GM19238 (cell line): ENCODE measurements at regions not wholly inside any gene's neighbourhood (a gene's known extent, or its start where the extent isn't known, plus 50 kb on each side); places are given as distances from the start of the nearest gene placed in this dataset.
A peak's percentile ranks its signal among the peaks of the same experiment; 100 is the strongest.

Source experiments
- DNase-seq: peaks from one replicate; pipeline ENCODE4 v3.0.0; 2011; ENCODE audit warnings: low spot score; ENCODE audit not compliant: insufficient read length

DNA sequence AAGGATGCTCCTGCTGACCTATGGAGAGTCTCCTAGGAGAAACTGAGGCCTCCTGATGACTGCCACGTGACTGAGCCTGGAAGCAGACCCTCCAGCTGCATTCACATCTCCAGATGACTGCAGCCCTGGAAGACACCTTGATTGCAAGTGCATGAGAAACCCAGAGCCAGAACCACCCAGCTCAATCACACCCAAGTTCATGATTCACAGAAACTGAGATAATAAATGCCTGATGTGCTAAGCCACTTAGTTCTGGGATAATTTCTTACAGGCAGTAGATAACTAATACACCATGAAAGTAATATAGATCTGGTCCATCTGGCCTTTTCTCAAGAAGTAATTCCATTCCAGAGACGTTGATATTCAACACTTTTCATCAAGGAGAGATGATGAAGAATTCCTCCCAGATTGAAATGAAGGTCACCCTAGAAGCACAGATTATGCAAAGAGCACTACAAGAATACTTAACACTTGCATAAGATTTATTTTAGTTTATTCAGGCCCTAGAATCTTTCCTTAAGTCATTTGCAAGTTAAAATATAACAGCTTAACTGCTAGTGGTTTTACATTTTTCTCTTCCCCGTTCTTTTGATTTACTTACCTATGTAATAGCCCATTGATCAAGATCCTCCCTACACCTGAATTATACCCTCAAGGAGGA is 208.2 kb upstream of the INHBA start:
- DNase-seq, result no peak

DNA sequence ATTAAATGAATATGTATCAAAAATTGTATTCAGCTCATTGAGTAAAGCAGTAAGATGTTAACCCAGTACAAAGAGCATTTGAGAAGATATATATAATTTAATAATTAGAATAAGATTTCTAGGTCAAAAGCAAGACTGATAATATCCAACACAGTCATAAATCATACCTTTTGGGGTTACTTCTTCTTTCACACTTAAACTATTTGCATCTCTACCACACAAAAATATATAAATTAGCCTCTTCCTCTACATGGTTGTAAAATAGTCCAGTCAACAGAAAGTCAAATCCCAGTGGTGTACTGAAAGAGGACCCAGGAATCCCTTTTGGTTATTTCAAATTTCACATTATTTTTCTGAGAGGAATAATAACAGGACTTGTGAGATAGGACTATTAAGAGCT is 204.6 kb upstream of the INHBA start:
- DNase-seq, result no peak

DNA sequence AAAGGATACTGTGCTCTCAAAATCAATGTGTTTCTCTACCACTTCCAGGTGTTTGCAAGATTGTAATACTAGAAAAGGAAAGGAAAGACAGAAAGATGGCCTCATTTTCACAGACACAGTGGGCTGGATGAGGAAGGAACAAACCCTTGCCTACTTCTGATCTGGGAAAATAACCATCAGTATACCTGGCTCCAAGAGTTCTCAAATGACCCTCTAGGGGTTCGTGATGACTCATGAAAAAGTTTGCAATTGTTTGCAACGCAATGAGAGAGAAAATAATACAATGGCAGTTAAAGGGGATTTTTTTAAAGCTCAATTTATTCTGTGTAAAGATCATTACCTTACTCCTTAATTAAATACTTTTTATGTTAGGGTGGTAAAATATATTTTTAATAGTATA is 197.6 kb upstream of the INHBA start:
- DNase-seq, result no peak

DNA sequence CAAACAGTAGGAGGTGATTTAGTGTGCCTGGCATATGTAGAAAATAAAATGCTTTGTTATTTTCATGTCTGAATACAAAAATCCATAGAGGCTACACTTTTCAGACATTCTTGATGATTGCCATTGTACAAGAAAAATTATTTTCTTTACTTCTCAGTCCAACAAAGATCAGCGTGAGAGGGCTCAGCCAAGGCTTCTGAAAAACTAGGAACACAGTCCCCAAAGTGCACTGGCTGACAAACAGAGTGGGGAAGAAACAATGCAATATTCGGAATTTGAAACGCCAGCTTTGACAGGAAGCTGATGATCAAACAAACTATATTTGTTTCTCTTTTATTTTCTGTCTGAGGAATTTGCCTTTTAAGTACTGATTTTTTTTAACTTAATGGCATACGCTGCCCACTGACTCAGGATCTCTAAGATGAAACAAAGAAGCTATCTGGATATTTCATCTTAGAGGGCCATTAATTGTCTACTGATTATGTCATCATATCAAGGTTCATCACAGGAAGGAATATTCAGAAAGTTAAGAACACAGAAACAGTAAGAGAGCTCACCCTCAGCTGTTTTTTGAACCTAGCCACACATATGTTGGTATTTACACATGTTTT is 197.0 kb upstream of the INHBA start:
- DNase-seq, result no peak

GRCh38 chr7:41893656-41894055 is 190.8 kb upstream of the INHBA start:
- DNase-seq, result no peak

DNA sequence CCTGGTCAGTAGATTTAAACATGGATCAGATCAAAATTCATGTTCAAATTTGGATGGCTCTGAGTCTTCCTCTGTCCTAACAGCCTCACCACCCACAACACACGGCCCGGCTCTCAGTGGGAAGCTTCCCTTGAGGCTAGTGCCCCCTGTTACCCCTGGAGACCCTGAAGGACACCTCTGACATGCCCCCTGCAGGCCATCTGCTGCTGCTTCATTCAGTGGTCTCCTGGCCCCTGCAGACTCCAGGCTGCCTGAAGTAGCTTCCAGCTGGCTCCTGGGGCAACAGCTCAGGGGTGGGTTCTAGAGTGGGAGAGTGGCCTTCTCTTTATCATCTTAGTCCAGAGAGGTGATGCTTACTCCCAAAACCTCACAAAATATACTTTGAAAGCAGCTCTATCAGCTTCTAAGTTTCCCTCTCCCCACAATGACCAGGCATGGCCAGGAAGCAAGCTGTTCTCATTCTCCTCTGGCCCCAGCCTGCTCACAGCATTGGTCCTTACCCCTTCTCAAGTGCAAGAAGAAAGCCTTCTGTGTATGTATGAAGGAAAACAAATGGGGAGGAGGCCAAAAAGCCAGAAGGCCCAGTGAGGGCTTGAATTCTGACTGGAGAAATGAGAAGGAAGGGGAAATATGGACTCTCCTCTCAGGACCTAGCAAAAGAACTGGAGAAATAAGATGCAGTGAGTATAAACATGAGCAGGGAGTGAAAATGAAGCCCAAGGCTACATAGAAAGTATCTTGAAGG is 189.6 kb upstream of the INHBA start:
- no peak for DNase-seq

GRCh38 chr7:41891950-41892349 is 189.1 kb upstream of the INHBA start:
- no peak for DNase-seq

GRCh38 chr7:41890631-41891274 is 187.9 kb upstream of the INHBA start:
- no peak for DNase-seq

DNA sequence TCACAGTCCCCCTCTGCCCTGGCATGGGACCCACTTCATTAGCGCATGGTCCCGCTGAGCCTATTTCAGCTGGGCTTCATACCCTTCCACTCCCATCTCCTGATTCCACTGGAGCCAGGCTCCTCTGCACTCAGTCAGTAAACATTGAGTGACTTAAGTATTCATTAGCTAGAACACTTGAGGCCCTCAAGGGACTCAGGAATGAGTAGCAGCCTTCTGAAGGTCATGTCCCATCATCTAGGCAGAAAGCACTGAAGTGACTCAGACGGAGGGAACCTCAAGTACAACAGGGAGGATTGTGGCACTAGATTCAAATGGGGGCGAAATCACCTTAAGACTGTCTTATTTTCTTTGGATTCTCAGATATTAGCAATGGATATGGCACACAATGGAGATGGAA is 186.6 kb upstream of the INHBA start:
- DNase-seq, result no peak

GRCh38 chr7:41889040-41889439 is 186.2 kb upstream of the INHBA start:
- DNase-seq, result no peak

GRCh38 chr7:41887416-41887815 is 184.5 kb upstream of the INHBA start:
- no peak for DNase-seq

- DNase-seq, result no peak
Measured at GRCh38 chr7:41886901-41887311, 184.0 kb upstream of the INHBA start.

DNA sequence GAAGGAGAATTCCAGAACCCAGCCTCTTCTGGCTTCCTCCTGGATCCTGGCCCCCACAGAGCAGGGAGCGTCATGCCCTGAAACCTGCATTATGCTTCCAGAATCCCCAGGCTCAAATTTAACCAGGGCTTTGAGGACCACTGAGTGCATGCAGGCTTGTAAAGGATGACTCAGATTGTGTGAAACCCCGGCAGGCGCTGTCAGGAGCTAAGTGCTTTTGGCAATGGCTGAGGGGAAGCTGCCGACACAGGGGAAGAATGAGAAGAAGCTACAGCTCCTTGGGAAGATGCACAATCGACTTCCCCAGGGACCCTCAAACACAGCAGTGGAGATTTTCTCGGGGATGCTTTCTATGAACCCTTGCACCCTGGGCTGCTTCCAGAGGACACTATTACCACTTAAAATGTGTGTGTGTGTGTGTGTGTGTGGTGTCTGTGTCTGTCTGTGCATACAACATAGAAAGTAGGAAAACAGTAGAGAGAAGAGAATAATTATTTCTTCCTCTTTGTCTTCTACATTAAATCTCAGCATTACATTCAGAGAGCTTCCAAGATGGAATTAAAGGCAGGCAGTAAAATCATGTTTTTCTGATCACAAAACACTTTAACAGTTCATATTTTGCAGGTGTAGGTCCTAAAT is 183.5 kb upstream of the INHBA start:
- no peak for DNase-seq

- no peak for DNase-seq
Measured at GRCh38 chr7:41885748-41886147, 182.9 kb upstream of the INHBA start.

GRCh38 chr7:41885078-41885477 is 182.2 kb upstream of the INHBA start:
- DNase-seq, result no peak

- peak; percentile 15 for DNase-seq
Measured at GRCh38 chr7:41882745-41883420, 180.0 kb upstream of the INHBA start.

- no peak for DNase-seq
Measured at GRCh38 chr7:41882256-41882655, 179.4 kb upstream of the INHBA start.

GRCh38 chr7:41881331-41882130 is 178.6 kb upstream of the INHBA start:
- DNase-seq, result peak; percentile 52

DNA sequence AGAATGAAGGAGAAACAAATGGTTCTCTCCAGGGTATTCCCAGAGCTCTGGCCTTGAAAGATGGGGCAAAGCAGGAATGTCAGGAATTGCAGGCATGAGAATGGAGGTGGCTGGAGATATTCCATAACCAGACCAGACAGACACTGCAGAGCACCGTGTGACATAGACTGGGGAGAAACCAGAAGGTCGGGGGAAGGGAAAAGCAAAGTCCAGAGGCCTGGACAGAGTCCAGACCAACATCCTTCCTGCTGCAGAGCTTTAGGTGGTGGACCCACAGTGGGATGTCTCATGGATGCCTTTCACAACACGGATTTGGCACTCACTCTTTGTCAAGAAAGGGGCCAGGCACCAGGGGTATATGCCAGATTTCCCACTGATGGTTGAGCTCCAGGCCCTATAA is 177.2 kb upstream of the INHBA start:
- DNase-seq, result no peak

- no peak for DNase-seq
Measured at GRCh38 chr7:41879403-41879802, 176.5 kb upstream of the INHBA start.
